Activated B cell treated with CpG ODN at 0.5 μM for 24 hours (primary cell): ENCODE measurements at regions not wholly inside any gene's neighbourhood (a gene's known extent, or its start where the extent isn't known, plus 50 kb on each side); places are given as distances from the start of the nearest gene placed in this dataset.

Experiments
- ATAC-seq: fragments of 200-7000 bp; cut with Tn5 transposase; one replicate; pipeline ENCODE4 v1.10.0; 2021; ENCODE audit warnings: low read depth, mild to moderate bottlenecking, moderate library complexity
- CTCF ChIA-PET: fragments of 350-600 bp; sonication (Branson Sonifier 250); formaldehyde crosslinking; loops from one replicate; lab custom pipeline; 2021; ENCODE audit warnings: antibody characterized with exemption; lab: Charles Lee
- POLR2A ChIA-PET: fragments of 350-600 bp; sonication (Branson Sonifier 250); formaldehyde crosslinking; loops from one replicate; lab custom pipeline; 2021; ENCODE audit warnings: antibody characterized with exemption; lab: Charles Lee
- DNase-seq: peaks from one replicate; pipeline ENCODE4 v3.0.0; 2022
- H3K27ac Mint-ChIP-seq: one replicate; pipeline ENCODE4 v1.8.0; 2020; ENCODE audit warnings: mixed read lengths
- H3K27me3 Mint-ChIP-seq: one replicate; pipeline ENCODE4 v1.8.0; 2021; ENCODE audit warnings: mixed read lengths
- H3K36me3 Mint-ChIP-seq: one replicate; pipeline ENCODE4 v1.8.0; 2021; ENCODE audit warnings: low read depth, mixed read lengths
- H3K4me1 Mint-ChIP-seq: one replicate; pipeline ENCODE4 v1.8.0; 2021; ENCODE audit warnings: mixed read lengths
- H3K4me3 Mint-ChIP-seq: one replicate; pipeline ENCODE4 v1.8.0; 2020; ENCODE audit warnings: mild to moderate bottlenecking, mixed read lengths
- H3K9me3 Mint-ChIP-seq: one replicate; pipeline ENCODE4 v1.8.0; 2020; ENCODE audit warnings: mixed read lengths
- intact Hi-C: fragments of 100-400 bp; cut with micrococcal nuclease; formaldehyde crosslinking; loops from one replicate; pipeline ENCODE4 v1.15.1; 2024
- TF ChIP-seq, protein P1 (sequence below): fragments of 200-600 bp; IDR thresholded peaks from one replicate; pipeline ENCODE4 v1.8.0; 2022; ENCODE audit warnings: antibody characterized with exemption, mild to moderate bottlenecking

DNA sequence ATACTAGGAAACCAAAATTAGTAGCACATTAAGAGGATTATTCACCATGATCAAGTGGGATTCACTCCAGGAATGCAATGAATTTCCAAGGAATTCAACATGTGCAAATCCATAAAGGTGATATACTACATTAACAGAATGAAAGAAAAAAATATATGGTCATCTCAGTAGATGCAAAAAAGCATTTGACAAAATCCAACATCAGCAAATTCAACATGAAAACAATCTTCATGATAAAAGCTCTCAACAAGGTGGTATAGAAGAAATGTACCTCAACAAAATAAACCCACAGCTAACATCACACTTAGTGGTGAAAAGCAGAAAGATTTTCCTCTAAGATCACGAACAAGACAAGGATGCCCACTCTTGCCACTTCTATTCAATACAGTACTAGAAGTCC lies 74.4 kb upstream of the PDE10A start:
- TF ChIP-seq, protein P1, sequence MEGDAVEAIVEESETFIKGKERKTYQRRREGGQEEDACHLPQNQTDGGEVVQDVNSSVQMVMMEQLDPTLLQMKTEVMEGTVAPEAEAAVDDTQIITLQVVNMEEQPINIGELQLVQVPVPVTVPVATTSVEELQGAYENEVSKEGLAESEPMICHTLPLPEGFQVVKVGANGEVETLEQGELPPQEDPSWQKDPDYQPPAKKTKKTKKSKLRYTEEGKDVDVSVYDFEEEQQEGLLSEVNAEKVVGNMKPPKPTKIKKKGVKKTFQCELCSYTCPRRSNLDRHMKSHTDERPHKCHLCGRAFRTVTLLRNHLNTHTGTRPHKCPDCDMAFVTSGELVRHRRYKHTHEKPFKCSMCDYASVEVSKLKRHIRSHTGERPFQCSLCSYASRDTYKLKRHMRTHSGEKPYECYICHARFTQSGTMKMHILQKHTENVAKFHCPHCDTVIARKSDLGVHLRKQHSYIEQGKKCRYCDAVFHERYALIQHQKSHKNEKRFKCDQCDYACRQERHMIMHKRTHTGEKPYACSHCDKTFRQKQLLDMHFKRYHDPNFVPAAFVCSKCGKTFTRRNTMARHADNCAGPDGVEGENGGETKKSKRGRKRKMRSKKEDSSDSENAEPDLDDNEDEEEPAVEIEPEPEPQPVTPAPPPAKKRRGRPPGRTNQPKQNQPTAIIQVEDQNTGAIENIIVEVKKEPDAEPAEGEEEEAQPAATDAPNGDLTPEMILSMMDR, result no peak
- peaks cover 2% of the 10 kb centered on the region for H3K27me3 Mint-ChIP-seq

DNA sequence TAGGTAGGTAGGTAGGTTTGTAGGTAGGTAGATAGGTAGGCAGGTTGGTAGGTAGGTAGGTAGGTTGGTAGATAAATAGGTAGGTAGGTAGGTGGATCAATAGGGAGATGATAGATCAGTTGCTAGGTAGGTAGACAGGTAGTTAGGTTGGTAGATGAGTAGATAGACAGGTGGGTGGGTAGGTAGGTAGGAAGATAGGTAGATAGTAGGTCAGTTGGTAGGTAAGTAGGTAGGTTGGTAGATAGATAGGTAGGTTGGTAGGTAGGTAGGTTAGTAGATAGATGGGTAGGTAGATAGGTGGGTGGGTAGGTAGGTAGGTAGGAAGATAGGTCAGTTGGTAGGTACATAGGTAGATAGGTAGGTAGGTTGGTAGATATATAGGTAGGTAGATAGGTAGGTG lies 72.0 kb upstream of the PDE10A start:
- ATAC-seq (no peak), DNase-seq (no peak)
- H3K27me3 Mint-ChIP-seq, result peaks cover 4% of the 10 kb centered on the region
- no peak overlapping the region for H3K4me3 Mint-ChIP-seq
- H3K36me3 Mint-ChIP-seq, result no peaks in the 10 kb centered on the region
- peaks cover 12% of the 10 kb centered on the region for H3K9me3 Mint-ChIP-seq
- ChIA-PET CTCF (no interaction called here), POLR2A (no interaction called here)
- TF ChIP-seq, protein P1, result no peak
- no peaks in the 10 kb centered on the region for H3K4me1 Mint-ChIP-seq
- no peak overlapping the region for H3K27ac Mint-ChIP-seq
- intact Hi-C loops, result no loop called here

More for the DNA sequence above, 74.4 kb upstream of the PDE10A start:
- POLR2A ChIA-PET, result no interaction called here
- Mint-ChIP-seq H3K9me3 (peaks cover 12% of the 10 kb centered on the region), H3K27ac (no peak overlapping the region), H3K4me1 (no peaks in the 10 kb centered on the region), H3K36me3 (no peaks in the 10 kb centered on the region), H3K4me3 (no peak overlapping the region)
- CTCF ChIA-PET, result no interaction called here
- intact Hi-C loops, result no loop called here
- no peak for DNase-seq
- no peak for ATAC-seq

DNA sequence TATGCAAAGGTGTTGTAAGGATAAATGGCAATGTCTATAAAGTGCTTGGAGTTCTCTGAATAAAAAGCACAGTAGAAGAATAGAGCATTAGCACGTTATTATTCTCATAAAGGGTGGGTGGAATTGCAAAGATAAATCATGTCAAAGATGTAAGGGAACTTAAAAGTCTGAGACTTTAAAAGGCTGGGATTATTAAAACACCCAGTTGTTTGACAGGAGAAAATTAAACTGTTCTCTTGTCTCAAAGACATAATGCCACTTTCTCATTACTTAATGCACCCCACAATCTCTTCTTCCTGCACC lies 70.4 kb upstream of the PDE10A start:
- no peak for DNase-seq
- intact Hi-C loops, result no loop called here
- POLR2A ChIA-PET, result no interaction called here
- TF ChIP-seq, protein P1, result no peak
- no peak overlapping the region for H3K4me3 Mint-ChIP-seq
- no peak for ATAC-seq
- H3K36me3 Mint-ChIP-seq, result no peaks in the 10 kb centered on the region
- CTCF ChIA-PET, result no interaction called here
- H3K4me1 Mint-ChIP-seq, result no peaks in the 10 kb centered on the region
- peaks cover 4% of the 10 kb centered on the region for H3K27me3 Mint-ChIP-seq
- peaks cover 11% of the 10 kb centered on the region for H3K9me3 Mint-ChIP-seq
- H3K27ac Mint-ChIP-seq, result no peak overlapping the region

DNA sequence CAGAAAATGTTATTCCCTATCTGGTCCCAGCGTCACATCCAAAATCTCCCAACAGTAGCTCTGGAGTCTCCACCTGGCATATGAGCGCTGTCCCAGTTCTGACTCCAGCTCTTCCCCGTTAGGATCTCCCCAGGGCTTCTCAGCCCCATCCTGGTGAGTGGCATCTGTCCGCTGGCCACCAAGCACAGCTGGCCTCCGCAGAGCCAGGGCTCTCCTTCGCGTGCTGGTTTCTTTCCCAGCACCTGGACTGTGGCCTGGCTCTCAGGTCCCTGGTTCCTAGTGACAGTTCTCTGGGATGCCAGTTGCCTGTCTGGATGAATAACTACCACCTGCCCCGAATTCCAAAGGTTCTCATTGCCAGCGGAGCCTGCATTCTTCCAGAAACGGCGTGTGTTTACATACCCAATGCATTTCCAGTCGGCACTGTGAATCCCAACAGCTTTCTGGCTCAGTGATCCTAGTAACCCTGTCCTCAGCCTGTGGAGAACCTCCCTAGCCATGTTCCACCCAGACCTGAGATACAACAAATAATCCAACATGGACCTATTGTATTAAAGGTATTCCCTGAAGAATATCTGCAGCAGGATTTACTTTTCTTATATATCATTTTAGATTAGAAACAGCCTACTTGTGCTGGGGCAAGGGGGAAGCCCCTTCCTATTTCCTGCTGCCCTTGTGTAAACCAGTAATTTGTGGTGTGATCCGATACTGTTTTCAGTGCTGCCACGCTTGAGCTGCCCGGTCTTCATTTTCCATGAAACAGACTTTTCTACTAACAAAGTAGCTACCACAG lies 69.9 kb upstream of the PDE10A start:
- TF ChIP-seq, protein P1, result no peak
- no peak for ATAC-seq
- intact Hi-C loops, result no loop called here
- Mint-ChIP-seq H3K27me3 (peaks cover 4% of the 10 kb centered on the region), H3K9me3 (peaks cover 11% of the 10 kb centered on the region), H3K36me3 (no peaks in the 10 kb centered on the region), H3K4me3 (no peak overlapping the region), H3K4me1 (no peaks in the 10 kb centered on the region), H3K27ac (no peak overlapping the region)
- ChIA-PET POLR2A (no interaction called here), CTCF (no interaction called here)
- no peak for DNase-seq

DNA sequence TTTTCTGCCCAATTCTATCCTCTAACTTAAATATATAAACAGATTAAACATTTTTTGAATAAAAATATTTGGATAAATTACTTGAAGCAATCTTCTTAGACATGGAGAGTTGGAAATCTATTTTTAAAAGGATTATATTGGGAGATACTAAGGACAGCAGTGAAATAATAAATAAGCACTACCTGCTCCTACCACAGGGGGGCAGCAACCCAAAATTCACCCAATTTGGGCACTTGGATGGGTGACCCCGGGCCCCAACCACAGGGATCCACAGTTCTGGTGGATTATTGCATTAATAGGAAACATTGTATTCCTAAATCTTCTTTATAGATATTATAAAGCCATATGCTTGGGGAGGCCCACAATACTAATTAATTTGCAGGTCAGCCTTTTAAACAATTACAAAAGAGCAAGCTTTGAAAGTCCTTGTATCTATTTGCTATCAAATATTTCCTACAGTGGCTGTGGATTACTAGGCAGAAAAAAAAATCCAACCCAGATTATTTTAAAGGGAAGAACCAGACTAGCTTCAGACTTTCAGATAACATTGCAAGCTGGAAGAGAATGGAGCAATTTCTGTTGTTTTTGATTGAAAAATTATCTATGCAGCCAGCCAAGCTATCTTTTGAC lies 66.4 kb upstream of the PDE10A start:
- TF ChIP-seq, protein P1, result no peak
- no peaks in the 10 kb centered on the region for H3K36me3 Mint-ChIP-seq
- H3K27ac Mint-ChIP-seq, result no peak overlapping the region
- H3K4me1 Mint-ChIP-seq, result no peaks in the 10 kb centered on the region
- H3K27me3 Mint-ChIP-seq, result peaks cover 4% of the 10 kb centered on the region
- H3K9me3 Mint-ChIP-seq, result no peaks in the 10 kb centered on the region
- no peak overlapping the region for H3K4me3 Mint-ChIP-seq
- ATAC-seq (no peak), DNase-seq (no peak)
- intact Hi-C loops, result loop anchor here (1.0 to 2.0 kb wide), 2 partner anchors 121 to 377 kb away; no protein-coding TSS in a partner anchor
- POLR2A ChIA-PET, result no interaction called here
- CTCF ChIA-PET, result interaction anchor here (0.7 kb wide), 1 partner anchor 377 kb away, joined by 3 read pairs; no protein-coding TSS in a partner anchor
